Mesothelial cell of epicardium (in vitro differentiated cells): ENCODE measurements at regions not wholly inside any gene's neighbourhood (a gene's known extent, or its start where the extent isn't known, plus 50 kb on each side); places are given as distances from the start of the nearest gene placed in this dataset.

Experiments used
- DNase-seq, 2 experiments: peaks; one replicate each; pipeline ENCODE4 v3.0.0; 2021; ENCODE audit warnings: low spot score in 2 of 2; ENCODE audit not compliant: unreplicated experiment in 2 of 2
- H3K27ac Mint-ChIP-seq: 2 replicates; pipeline ENCODE4 v1.8.0; 2021; ENCODE audit warnings: mixed read lengths
- H3K27me3 Mint-ChIP-seq: 2 replicates; pipeline ENCODE4 v1.8.0; 2021; ENCODE audit warnings: low read depth, mixed read lengths
- H3K36me3 Mint-ChIP-seq: 2 replicates; pipeline ENCODE4 v1.8.0; 2021; ENCODE audit warnings: mixed read lengths
- H3K4me1 Mint-ChIP-seq: 2 replicates; pipeline ENCODE4 v1.8.0; 2021; ENCODE audit warnings: mixed read lengths
- H3K4me3 Mint-ChIP-seq: 2 replicates; pipeline ENCODE4 v1.8.0; 2021; ENCODE audit warnings: mild to moderate bottlenecking, moderate library complexity, mixed read lengths
- H3K9me3 Mint-ChIP-seq: 2 replicates; pipeline ENCODE4 v1.8.0; 2021; ENCODE audit warnings: mixed read lengths
- TF ChIP-seq, protein P1 (sequence below): fragments of 200-600 bp; sonication (generic); IDR thresholded peaks from one replicate; pipeline ENCODE4 v1.5.0; 2021; ENCODE audit warnings: antibody characterized with exemption; ENCODE audit not compliant: unreplicated experiment

DNA sequence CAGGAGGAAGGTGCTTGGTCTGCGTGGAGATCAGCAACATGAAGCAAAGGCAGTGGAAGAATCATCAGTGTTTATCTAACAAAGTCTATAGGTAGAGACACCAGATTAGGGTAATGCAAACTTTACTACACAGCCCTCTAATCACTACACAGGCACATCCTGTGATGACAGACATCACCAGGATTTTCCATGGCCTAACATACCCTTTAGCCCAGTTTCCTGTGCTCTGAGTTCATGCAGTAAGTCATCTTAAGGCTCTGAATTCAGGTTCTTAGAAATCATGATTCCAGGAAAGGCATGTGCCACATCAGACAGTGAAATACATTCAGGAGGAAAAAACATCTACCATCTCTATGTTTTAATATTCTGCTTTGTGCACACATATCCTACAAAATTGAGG, 708.5 kb upstream of the SLC8A1 start:
- Mint-ChIP-seq H3K4me1 (no peaks in the 10 kb centered on the region), H3K27me3 (no peaks in the 10 kb centered on the region), H3K36me3 (peaks cover 1% of the 10 kb centered on the region), H3K27ac (no peak overlapping the region), H3K9me3 (peaks cover 11% of the 10 kb centered on the region), H3K4me3 (no peak overlapping the region)
- TF ChIP-seq, protein P1, sequence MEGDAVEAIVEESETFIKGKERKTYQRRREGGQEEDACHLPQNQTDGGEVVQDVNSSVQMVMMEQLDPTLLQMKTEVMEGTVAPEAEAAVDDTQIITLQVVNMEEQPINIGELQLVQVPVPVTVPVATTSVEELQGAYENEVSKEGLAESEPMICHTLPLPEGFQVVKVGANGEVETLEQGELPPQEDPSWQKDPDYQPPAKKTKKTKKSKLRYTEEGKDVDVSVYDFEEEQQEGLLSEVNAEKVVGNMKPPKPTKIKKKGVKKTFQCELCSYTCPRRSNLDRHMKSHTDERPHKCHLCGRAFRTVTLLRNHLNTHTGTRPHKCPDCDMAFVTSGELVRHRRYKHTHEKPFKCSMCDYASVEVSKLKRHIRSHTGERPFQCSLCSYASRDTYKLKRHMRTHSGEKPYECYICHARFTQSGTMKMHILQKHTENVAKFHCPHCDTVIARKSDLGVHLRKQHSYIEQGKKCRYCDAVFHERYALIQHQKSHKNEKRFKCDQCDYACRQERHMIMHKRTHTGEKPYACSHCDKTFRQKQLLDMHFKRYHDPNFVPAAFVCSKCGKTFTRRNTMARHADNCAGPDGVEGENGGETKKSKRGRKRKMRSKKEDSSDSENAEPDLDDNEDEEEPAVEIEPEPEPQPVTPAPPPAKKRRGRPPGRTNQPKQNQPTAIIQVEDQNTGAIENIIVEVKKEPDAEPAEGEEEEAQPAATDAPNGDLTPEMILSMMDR: no peak
- no peak for DNase-seq

DNA sequence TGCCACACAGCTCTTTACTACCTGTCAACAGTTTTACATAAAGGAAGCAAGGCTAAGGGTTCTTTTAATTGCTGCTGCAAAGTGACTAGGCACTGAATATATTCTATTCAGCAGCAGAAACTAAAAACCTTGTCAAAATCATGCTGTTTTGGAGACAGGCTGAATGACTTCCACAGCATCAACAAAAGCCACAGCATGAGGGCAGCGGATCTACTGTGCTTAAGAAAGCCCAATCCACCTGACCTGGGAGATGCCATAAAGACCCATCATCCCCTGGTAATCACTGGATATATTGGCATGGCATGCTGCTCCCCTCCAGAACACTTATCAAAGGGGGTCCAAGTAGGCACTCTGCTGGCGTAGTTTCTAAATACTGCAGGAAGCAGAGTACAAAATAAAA, 715.1 kb upstream of the SLC8A1 start:
- H3K27ac Mint-ChIP-seq: no peak overlapping the region
- no peak for DNase-seq
- no peaks in the 10 kb centered on the region for H3K4me1 Mint-ChIP-seq
- H3K9me3 Mint-ChIP-seq: no peaks in the 10 kb centered on the region
- H3K36me3 Mint-ChIP-seq: no peaks in the 10 kb centered on the region
- H3K27me3 Mint-ChIP-seq: no peaks in the 10 kb centered on the region
- TF ChIP-seq, protein P1: no peak
- no peak overlapping the region for H3K4me3 Mint-ChIP-seq

DNA sequence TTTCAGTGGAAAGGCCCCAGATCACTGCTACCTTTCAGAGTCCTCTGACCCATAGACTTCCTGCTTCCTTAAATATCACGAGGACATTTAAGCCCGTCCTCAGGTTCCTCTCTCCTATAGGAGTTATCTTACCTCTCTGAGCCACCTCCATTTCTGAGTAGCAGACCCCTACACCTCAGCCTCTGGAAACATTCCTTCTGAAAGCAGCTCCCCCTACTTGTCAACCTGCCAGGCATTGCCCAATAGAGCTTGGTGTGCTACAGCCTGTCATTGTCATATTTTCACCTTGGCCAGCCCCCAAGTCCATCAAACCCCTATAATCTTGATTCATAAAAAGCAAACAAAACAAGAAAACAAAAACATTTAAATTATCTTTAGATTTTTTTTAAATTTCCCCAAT, 717.9 kb upstream of the SLC8A1 start:
- no peak for DNase-seq
- Mint-ChIP-seq H3K27me3 (no peaks in the 10 kb centered on the region), H3K9me3 (no peaks in the 10 kb centered on the region), H3K27ac (no peak overlapping the region), H3K4me1 (no peaks in the 10 kb centered on the region), H3K36me3 (no peaks in the 10 kb centered on the region), H3K4me3 (no peak overlapping the region)
- TF ChIP-seq, protein P1: no peak

DNA sequence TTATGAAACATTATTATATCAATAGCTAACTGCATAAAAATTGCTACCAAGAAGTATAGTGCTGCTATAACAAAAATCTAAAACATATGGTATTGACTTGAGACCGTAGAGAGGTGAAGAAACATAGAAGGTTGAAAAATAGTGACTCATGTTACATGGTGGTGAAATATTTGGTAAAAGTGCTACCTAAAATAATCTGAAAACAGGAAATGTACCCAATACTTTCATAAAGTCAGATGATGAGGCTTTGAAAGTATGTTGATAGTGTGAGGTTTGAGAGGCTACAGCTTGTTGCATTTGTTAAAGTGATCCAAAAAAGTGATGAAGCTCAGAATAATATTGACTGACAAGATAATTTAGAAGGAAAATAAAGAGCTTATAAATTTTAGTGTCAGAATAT, 718.7 kb upstream of the SLC8A1 start:
- Mint-ChIP-seq H3K9me3 (no peaks in the 10 kb centered on the region), H3K27me3 (no peaks in the 10 kb centered on the region), H3K4me3 (no peak overlapping the region), H3K36me3 (no peaks in the 10 kb centered on the region), H3K4me1 (no peaks in the 10 kb centered on the region), H3K27ac (no peak overlapping the region)
- TF ChIP-seq, protein P1: no peak
- DNase-seq: no peak

DNA sequence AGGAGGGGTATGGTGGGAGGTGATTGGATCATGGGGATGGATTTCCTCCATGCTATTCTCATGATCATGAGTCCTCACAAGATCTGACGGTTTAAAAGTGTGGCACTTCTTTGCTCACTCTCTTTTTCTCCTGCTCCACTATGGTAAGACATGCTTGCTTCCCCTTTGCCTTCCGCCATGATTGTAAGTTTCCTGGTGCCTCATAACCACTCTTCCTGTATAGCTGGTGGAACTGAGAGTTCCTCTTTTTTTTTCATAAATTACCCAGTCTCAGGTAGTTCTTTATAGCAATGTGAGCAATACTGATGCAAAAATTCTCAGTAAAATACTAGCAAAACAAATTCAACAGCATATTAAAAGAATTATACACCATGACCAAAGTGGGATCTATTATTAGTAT, 728.5 kb upstream of the SLC8A1 start:
- no peaks in the 10 kb centered on the region for H3K27me3 Mint-ChIP-seq
- no peaks in the 10 kb centered on the region for H3K36me3 Mint-ChIP-seq
- TF ChIP-seq, protein P1: no peak
- no peaks in the 10 kb centered on the region for H3K4me1 Mint-ChIP-seq
- H3K27ac Mint-ChIP-seq: no peak overlapping the region
- no peak overlapping the region for H3K4me3 Mint-ChIP-seq
- DNase-seq: no peak
- H3K9me3 Mint-ChIP-seq: no peaks in the 10 kb centered on the region

DNA sequence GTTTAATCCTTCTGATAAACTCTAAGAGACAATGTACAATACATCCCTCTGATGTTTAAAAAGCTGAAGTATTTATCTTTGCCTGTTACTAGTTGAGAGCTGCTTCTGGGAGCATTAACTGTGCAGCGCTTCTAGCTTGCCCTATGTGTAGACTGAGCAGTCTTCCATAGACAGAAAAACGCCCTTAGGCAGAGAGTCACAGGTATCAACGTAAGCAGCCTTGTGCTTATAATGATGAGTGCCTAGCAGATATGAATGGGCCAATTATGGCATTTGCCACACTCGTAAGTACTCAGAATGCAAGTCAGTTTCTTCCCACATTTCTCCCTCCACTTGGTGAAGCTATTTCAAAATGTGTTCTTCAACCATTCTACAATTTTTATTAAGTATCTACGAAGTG, 731.1 kb upstream of the SLC8A1 start:
- DNase-seq: no peak
- H3K4me1 Mint-ChIP-seq: no peaks in the 10 kb centered on the region
- TF ChIP-seq, protein P1: no peak
- no peak overlapping the region for H3K4me3 Mint-ChIP-seq
- no peaks in the 10 kb centered on the region for H3K9me3 Mint-ChIP-seq
- no peaks in the 10 kb centered on the region for H3K27me3 Mint-ChIP-seq
- H3K27ac Mint-ChIP-seq: no peak overlapping the region
- no peaks in the 10 kb centered on the region for H3K36me3 Mint-ChIP-seq
